Mucosa of gallbladder (tissue), 1 donor: ENCODE measurements at regions not wholly inside any gene's neighbourhood (a gene's known extent, or its start where the extent isn't known, plus 50 kb on each side); places are given as distances from the start of the nearest gene placed in this dataset.
A peak's percentile ranks its signal among the peaks of the same experiment; 100 is the strongest.

Experiments used
- DNase-seq: peaks from one replicate; pipeline ENCODE4 v3.0.0-alpha.2; 2020; ENCODE audit warnings: low spot score
- donor health status: DM: no; HTN: no; CAD: no.

DNA sequence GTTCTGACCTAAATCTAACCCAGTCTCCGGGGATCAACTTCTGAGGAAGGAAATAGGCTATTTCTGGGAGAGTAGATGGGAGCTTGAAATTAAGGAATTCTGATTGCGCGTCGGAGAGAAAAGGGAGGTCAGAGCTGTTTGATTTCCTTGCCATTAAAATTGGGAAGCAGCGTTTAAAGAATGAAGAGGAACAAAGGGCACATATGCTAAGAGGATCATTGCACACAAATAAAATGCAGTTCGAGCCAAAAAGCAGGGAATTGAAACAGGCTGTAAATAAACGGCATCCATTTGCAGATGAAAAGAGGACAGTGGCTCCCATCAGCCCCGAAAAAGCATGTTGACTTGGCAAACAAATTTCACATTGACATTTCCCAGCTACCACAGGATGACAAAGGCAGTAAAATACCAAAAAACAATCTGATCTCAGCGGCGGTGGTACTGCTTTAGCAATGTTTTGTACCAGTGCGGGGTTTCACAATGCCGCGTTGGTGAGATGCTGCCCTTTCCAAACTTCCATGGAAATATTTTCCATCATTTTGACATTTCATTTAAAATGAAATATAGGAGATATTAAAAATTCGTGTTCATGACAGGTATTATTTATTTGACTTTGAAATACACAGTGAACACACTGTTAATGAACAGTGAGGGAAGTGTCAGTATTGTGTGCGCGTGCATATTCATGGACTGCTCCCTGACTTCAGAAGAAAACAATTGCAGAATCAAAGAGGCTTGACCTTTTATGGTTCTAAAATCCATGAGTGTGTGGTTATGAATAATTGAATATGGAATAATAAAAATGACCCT, 108.8 kb downstream of the SQOR start:
- no peak for DNase-seq

DNA sequence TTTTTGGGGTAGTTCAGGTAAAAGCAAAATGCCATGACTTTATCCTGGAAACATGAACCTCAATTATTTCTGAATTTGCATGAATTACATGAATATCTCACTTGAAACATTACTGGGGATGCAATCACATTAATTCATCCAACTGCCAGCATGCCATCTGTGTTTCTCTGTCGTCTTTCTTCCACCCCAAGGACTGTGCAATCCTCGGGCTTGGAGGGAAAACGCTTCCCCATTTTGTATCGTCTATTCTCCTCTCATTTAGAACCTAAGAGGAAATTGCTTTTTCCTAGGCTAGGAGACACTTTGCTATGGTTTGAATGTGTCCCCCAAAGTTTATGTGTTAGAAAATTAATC, 109.4 kb downstream of the SQOR start:
- DNase-seq, result no peak

- no peak for DNase-seq
Observed at GRCh38 chr15:45747426-45747825, 112.6 kb downstream of the SQOR start.

DNA sequence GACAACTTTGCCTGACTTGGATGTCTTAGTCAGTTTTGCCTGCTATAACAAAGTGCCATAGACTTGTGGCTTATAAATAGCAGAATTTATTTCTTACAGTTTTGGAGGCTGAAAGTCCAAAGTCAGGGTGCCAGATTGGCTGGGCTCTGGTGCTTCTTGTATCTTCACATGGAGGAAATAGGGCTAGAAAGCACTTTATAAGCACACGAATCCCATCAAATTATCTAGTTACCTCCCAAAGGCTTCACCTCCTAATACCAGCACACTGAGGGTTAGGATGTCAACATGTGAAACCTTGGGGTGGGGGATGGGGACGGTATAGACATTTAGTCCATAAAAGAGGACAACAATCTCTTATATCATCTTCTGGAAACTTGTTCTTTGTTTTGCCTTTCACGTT, 116.8 kb downstream of the SQOR start:
- no peak for DNase-seq

DNA sequence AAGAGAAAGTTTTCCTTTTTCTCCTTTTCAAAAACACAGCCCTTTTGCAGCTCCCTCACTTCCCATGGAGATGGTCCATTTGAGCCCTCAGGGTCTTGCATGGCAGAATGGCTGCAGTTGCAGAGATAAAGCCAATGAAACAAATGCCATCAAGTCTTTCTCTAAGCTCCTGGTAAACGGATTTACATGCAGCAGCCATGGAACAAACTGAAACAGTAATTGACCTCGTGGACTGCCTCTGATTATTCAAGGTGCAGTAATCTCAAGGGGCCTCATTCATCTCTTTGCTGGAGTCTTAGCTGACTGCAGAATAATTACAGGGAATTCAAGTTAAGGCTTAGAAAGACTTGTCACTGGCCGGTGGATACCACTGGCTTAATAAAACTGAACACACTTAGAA, 125.1 kb downstream of the SQOR start:
- no peak for DNase-seq

DNA sequence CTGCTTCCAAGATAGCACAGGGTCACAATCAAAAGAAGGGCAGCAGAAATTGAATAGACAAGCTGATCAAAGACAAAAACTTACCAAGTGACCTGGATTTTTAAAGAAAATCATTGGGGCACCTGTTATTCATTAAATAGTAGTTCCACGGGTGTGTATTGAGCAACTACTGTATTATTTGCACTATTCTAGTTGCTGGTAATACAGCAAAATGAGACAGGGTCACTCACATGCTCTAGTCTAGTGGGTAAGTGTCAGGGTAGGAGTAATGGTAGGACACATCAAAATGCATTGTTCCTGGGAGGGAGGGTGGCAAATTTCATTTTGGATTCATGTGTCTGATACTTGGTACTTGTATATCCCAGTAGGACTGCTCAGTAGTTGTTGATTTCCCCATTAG, 127.9 kb downstream of the SQOR start:
- DNase-seq, result no peak

- no peak for DNase-seq
Observed at GRCh38 chr15:45763170-45763869, 128.5 kb downstream of the SQOR start.

DNA sequence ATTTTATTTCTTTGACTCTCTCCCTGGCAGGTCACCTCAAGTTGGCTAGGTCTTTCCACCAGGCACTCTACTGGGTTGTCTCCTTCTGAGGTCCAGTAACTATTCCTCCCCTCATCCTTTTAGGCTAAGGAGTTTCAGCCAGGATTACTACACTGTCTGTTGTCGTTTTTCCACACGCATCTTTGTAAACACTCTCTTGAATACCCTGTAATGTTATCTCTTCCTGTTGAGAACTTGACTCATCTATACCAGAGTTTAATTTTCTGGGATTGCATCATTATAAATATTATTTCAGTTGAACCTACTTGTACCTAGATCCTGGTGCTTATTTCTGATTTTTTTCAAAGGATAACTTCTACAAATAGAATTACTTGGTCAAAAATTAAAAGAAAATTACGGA, 138.3 kb downstream of the SQOR start:
- no peak for DNase-seq

GRCh38 chr15:45776772-45777171, 141.9 kb downstream of the SQOR start:
- no peak for DNase-seq

DNA sequence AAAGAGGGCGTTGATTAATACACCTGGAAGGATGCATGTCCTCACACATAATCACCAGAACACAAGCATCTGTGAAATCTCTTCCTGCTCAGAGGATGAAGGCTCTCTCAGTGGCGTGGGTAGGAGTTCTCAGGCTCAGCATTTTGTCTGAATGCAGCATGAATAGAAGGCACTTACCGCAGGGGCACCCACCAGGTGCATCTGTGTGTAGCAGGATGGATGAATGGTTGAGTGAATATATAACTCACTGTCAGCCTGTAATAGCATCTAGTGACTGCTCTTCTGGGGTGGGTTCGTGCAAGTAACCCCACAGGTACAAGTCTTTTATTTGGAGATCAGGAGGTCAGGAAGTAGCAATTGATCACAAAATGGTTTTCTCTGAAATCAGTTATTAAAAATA, 143.0 kb downstream of the SQOR start:
- no peak for DNase-seq

DNA sequence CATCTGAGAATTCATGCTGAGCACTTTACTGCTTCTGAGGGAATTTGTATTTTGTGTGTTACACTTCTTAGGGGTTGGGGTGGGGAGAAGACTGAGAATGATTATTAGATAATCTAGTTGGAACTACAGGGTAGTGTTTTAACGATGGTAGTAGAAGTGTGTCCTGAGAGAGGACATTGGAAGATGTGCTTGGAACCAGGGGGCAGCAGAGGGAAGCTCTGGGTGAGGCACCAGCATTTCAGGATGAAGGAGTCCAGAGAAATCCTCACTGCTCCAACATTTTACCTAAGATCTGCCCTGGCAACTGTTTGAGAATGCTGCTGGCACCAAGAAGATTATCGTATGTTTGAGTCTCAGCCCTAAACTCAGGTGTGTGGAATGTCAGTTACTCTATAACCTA, 145.5 kb downstream of the SQOR start:
- no peak for DNase-seq

- DNase-seq, result no peak
Observed at GRCh38 chr15:45784656-45785055, 149.8 kb downstream of the SQOR start.

GRCh38 chr15:45785897-45786296, 151.1 kb downstream of the SQOR start:
- no peak for DNase-seq

- no peak for DNase-seq
Observed at GRCh38 chr15:45790325-45790943, 155.6 kb downstream of the SQOR start.

DNA sequence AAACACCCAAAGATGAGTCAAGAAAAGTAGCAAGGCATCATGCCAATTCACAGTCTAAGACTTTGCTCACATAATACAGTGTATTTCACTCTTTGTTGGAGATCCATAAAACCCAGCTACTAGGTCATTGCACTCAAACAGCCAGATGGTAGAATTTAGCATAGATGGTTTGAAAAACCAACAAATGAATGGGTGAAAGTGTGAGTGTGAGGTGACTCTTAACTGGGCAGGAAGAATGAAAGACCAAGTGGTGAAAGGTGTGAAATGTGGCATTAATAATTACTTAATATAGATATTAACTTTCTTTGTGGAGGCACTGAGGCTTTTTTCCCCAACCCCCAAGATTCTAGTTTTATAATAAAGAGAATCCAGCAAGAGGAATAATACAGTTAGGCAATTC, 159.5 kb downstream of the SQOR start:
- DNase-seq, result no peak

GRCh38 chr15:45794712-45795439, 160.0 kb downstream of the SQOR start:
- no peak for DNase-seq

DNA sequence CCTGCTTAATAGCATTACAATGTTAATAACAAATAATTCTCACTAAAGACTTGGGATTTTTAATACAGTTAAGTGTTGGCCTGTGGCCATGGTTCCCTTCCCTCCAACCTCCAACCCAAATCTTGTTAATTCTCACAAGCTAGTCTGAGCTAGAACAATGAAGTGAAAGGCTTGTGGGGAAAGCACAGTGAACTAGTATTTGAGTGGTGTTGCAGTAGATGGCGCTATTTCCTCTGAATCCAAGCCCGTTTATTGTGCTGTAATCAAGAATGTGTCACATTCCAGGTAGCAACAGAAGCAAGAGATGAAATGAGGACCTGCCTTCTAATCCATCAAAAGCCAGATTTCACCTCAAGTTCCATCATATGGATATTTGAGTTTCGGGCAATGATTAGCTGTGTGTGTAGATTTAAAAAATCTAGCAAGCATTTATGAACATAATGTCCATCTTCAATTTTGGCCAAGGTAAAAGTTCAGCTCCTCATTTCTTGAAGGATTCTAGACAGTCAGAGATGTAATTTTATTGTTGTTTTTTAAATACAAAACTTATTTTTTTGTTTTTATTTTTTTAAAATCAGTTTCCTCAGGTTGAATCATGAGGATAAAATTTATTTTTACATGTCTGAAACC, 160.7 kb downstream of the SQOR start:
- DNase-seq, result peak; percentile 44

GRCh38 chr15:45796433-45796832, 161.6 kb downstream of the SQOR start:
- DNase-seq, result peak; percentile 16

- DNase-seq, result no peak
Observed at GRCh38 chr15:45799508-45799907, 164.7 kb downstream of the SQOR start.

- DNase-seq, result no peak
Observed at GRCh38 chr15:45801543-45801942, 166.7 kb downstream of the SQOR start.

GRCh38 chr15:45802140-45802539, 167.3 kb downstream of the SQOR start:
- no peak for DNase-seq

- no peak for DNase-seq
Observed at GRCh38 chr15:45804028-45804427, 169.2 kb downstream of the SQOR start.
